Brain microvascular endothelial cell (primary cell): ENCODE measurements at regions not wholly inside any gene's neighbourhood (a gene's known extent, or its start where the extent isn't known, plus 50 kb on each side); places are given as distances from the start of the nearest gene placed in this dataset.

Source experiments
- DNase-seq: peaks from one replicate; pipeline ENCODE4 v3.0.0-alpha.2; 2020
- H3K27ac ChIP-seq: fragments of 250-450 bp; sonication (Bioruptor Pico); 2 replicates; pipeline ENCODE4 v1.5.1; 2020; ENCODE audit warnings: mild to moderate bottlenecking, moderate library complexity
- H3K27me3 ChIP-seq: fragments of 250-450 bp; sonication (Bioruptor Pico); replicated peaks from 2 replicates; pipeline ENCODE4 v1.5.1; 2020; ENCODE audit warnings: mild to moderate bottlenecking
- H3K36me3 ChIP-seq: fragments of 250-450 bp; sonication (Bioruptor Pico); replicated peaks from 2 replicates; pipeline ENCODE4 v1.5.1; 2020; ENCODE audit warnings: mild to moderate bottlenecking
- H3K4me3 ChIP-seq: 2 replicates; pipeline ENCODE4 v1.5.1; 2011; ENCODE audit warnings: low read depth, mild to moderate bottlenecking, control low read depth, low read length, moderate library complexity
- in situ Hi-C: cut with HindIII; loops from 2 replicates; pipeline ENCODE4 v1.10.0; 2017; ENCODE audit warnings: low sequenced_read_pairs, low pct_ligation_motif_present
- TF ChIP-seq, protein P1 (sequence below): IDR thresholded peaks from 2 replicates; pipeline ENCODE4 v1.5.1; 2011; ENCODE audit warnings: low read depth, mild to moderate bottlenecking, moderate library complexity, low read length, control low read depth, inconsistent platforms; ENCODE audit errors: missing control alignments

DNA sequence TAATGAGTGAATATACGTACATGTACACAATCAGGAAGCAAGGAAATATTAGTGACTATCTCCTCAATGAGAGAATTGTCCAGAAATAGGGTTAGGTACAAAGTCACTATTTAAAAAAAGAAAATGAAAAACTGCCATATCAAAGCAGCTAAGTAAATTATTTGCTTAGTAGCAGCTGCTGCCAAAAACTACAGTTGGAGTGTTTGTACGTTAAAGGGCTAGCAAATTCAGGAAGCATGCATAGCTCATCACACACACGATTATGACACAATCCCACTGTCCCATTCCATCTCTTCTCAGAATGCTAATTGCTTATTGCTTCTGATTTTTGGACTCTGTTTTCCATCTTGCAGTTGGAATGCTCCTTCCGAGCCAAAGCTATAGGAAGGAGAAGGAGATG is 2012.5 kb upstream of the LRRTM1 start:
- no peaks in the 10 kb centered on the region for H3K27me3 ChIP-seq
- TF ChIP-seq, protein P1, sequence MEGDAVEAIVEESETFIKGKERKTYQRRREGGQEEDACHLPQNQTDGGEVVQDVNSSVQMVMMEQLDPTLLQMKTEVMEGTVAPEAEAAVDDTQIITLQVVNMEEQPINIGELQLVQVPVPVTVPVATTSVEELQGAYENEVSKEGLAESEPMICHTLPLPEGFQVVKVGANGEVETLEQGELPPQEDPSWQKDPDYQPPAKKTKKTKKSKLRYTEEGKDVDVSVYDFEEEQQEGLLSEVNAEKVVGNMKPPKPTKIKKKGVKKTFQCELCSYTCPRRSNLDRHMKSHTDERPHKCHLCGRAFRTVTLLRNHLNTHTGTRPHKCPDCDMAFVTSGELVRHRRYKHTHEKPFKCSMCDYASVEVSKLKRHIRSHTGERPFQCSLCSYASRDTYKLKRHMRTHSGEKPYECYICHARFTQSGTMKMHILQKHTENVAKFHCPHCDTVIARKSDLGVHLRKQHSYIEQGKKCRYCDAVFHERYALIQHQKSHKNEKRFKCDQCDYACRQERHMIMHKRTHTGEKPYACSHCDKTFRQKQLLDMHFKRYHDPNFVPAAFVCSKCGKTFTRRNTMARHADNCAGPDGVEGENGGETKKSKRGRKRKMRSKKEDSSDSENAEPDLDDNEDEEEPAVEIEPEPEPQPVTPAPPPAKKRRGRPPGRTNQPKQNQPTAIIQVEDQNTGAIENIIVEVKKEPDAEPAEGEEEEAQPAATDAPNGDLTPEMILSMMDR = no peak
- no peak overlapping the region for H3K4me3 ChIP-seq

DNA sequence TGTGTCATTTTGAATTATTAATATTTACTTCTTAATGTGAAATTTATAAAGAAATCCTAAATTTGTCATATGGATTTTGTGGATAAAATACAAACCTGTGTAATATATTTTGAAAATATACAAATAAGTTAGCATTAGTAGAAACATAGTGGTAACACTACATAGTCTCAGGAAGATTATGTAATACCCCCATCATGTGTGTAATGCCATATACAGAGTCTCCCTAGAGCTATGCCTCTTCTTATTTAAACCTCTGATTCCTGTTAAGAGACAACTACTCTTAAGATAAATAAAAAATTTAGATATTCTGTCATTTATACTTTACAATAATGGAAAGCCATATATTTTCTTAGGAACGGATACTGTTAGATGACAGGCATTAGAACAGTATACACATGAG is 2012.0 kb upstream of the LRRTM1 start:
- H3K4me3 ChIP-seq = no peak overlapping the region
- DNase-seq = no peak
- H3K27me3 ChIP-seq = no peaks in the 10 kb centered on the region
- TF ChIP-seq, protein P1 = no peak
- in situ Hi-C loops = no loop called here
- H3K27ac ChIP-seq = no peak overlapping the region
- H3K36me3 ChIP-seq = no peaks in the 10 kb centered on the region

More for the DNA sequence above, 2012.5 kb upstream of the LRRTM1 start:
- no peak for DNase-seq
- in situ Hi-C loops = no loop called here
- H3K36me3 ChIP-seq = no peaks in the 10 kb centered on the region
- H3K27ac ChIP-seq = no peak overlapping the region

DNA sequence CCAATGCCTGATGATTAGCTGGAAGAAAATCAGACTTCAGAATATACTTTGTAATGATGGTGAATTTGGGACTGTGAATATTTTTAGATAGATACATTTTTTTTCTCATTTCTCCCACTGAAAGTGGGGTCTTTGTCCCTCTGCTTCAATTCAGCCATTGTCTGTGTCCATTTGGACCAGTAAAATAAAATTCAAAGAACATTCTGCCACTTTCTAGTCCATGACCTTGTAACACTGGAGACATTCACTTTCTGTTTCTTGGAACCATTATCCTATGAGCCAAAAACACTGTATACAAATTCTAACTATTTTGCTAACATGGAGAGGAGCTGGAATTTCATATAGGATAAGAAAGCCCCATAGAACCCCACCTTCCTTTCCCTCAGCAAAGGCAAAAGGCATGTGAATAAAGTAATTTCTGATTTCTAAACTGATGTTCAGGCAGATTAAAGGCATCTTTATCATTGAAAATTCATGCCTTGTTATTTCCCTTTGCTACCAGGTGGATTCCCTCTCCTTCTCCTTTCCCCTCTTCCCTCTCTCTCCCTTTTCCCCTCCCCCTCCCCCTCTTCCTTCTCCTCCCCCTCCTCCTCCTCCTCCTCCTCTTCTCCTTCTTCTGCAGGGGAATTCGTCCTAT is 2010.4 kb upstream of the LRRTM1 start:
- Histone ChIP-seq H3K27ac (no peak overlapping the region), H3K4me3 (no peak overlapping the region), H3K36me3 (no peaks in the 10 kb centered on the region), H3K27me3 (no peaks in the 10 kb centered on the region)
- in situ Hi-C loops = no loop called here
- TF ChIP-seq, protein P1 = no peak
- no peak for DNase-seq

DNA sequence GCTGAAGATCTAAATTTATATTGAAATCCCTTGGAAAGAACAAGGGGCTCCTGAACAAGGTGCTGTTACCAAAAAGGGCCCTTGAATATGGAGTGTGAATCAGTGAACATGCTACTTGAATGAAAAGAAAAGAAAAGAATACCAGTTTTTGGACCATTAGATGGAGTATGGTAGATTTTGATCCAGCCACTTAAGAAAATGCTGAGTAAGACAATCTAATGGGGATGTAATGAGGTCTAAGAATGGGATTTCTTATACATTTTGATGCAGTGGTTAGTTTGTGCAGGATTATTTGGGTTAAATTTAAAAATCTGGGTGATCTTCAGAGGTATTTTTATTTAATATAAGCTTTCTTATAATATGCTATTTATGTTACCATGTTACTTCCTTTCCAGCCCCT is 2003.0 kb upstream of the LRRTM1 start:
- in situ Hi-C loops = no loop called here
- no peaks in the 10 kb centered on the region for H3K27me3 ChIP-seq
- DNase-seq = no peak
- TF ChIP-seq, protein P1 = no peak
- H3K36me3 ChIP-seq = no peaks in the 10 kb centered on the region
- H3K4me3 ChIP-seq = no peak overlapping the region
- no peak overlapping the region for H3K27ac ChIP-seq

DNA sequence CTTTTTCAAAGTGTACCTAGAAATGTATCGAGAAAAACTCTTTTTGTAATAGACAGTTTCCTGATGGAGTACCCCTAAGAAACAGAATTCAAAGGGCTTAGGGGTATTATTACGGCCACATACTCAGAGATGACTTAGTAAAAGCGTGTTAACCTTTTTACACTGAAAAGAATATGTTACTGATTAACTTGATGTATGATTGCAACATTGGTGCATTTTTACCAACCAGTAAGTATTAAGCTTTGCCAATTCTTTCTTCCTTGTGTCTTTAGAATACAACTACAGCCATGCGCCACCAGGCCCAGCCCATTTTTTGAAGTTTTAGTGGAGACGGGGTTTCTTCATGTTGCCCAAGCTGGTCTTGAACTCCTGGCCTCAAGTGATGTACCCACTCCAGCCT is 1997.0 kb upstream of the LRRTM1 start:
- TF ChIP-seq, protein P1 = no peak
- no peak overlapping the region for H3K4me3 ChIP-seq
- no peak for DNase-seq
- H3K27me3 ChIP-seq = no peaks in the 10 kb centered on the region
- no peak overlapping the region for H3K27ac ChIP-seq
- in situ Hi-C loops = no loop called here
- H3K36me3 ChIP-seq = no peaks in the 10 kb centered on the region

DNA sequence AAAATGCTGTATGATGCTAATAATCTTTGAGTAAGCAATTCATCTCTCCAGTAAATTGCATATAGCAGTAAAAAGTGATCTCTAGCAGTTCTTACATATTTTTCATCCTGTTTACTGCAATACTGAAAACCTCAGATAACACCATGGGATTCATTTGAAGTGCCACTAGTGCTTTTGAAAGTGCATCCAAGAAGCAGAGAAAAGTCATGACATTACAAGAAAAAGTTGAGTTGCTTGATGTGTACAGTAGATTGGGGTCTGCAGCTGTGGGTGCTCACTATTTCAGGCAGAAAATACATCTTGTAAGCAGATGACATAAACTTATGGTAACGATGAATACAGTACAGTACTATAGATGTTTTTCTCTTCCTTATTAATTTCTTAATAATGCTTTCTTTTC is 1984.9 kb upstream of the LRRTM1 start:
- Histone ChIP-seq H3K4me3 (no peak overlapping the region), H3K27ac (no peak overlapping the region), H3K27me3 (no peaks in the 10 kb centered on the region), H3K36me3 (no peaks in the 10 kb centered on the region)
- TF ChIP-seq, protein P1 = no peak
- no peak for DNase-seq
- in situ Hi-C loops = no loop called here
